Stomach smooth muscle (tissue), 2 donors: ENCODE measurements at regions not wholly inside any gene's neighbourhood (a gene's known extent, or its start where the extent isn't known, plus 50 kb on each side); places are given as distances from the start of the nearest gene placed in this dataset.

Source experiments
- H3K27ac ChIP-seq: one replicate; pipeline ENCODE4 v1.7.0; 2013; ENCODE audit warnings: mild to moderate bottlenecking, low read length, inconsistent platforms
- H3K27me3 ChIP-seq, 2 donors: one replicate each; pipeline ENCODE4 v1.7.0; 2013; ENCODE audit warnings: low read length in 2 of 2; ENCODE audit not compliant: insufficient read depth in 2 of 2, control insufficient read depth in 1 of 2
- H3K36me3 ChIP-seq, 2 donors: one replicate each; pipeline ENCODE4 v1.7.0; 2013; ENCODE audit warnings: low read length in 2 of 2; ENCODE audit not compliant: control insufficient read depth in 2 of 2, insufficient read depth in 2 of 2
- H3K4me1 ChIP-seq: one replicate; pipeline ENCODE4 v1.7.0; 2013; ENCODE audit warnings: low read length; ENCODE audit not compliant: control insufficient read depth, insufficient read depth
- H3K4me3 ChIP-seq, 2 donors: one replicate each; pipeline ENCODE4 v1.7.0; 2013; ENCODE audit warnings: low read length in 2 of 2
- H3K9ac ChIP-seq, 2 donors: one replicate each; pipeline ENCODE4 v1.7.0; 2013; ENCODE audit warnings: low read length in 2 of 2, mild to moderate bottlenecking in 1 of 2
- H3K9me3 ChIP-seq, 2 donors: one replicate each; pipeline ENCODE4 v1.7.0; 2013; ENCODE audit warnings: low read length in 2 of 2; ENCODE audit not compliant: control insufficient read depth in 2 of 2
- donor health status: healthy.
- donor health status: Pancreatic carcinoma.

DNA sequence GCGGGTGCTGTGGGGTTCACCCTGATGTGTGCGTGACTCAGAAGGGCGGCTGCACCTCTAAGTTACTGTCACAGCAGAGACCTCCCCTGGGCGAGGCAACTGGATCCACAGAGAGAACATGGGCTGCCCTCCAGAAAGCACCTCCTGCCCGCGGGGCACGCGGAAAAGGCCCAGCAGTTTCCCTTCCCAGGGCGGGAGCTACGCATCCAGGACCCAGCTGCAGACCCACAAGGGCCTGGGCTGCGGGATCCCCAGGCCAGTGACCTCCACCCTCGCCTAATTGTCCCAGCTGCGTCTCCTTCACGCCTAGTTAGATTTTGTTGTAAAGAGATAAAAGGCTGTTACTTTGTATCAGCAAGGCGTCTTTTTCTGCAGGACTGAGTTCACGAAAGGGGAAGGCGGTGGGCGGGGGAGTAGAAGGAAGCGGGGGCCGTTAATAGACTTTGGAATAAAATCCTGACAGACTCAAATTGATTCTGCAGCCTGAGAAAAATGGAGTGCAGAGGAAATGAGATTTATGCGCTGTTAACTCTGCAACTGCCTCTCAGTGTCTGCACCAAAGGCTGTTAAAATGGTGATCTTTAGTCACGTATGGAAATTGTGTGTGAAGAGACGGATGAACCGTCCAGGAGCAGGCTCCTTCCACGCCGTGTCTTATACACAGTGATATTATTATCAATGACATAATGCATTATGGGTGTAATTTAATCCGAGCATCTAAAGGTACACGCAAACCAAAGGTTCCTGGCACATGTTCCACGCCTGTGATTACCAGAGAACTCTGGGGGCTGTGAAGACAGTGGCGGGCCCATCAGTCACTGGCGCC lies 65.9 kb upstream of the FBRSL1 start:
- Histone ChIP-seq H3K36me3 (no peaks in the 10 kb centered on the region), H3K9me3 (peaks cover 0 to 4% of the 10 kb centered on the region in 2 donors), H3K9ac (no peak overlapping the region), H3K27ac (no peak overlapping the region), H3K4me3 (no peak overlapping the region), H3K4me1 (peaks cover under 1% of the 10 kb centered on the region), H3K27me3 (peaks cover 46 to 55% of the 10 kb centered on the region in 2 donors)

DNA sequence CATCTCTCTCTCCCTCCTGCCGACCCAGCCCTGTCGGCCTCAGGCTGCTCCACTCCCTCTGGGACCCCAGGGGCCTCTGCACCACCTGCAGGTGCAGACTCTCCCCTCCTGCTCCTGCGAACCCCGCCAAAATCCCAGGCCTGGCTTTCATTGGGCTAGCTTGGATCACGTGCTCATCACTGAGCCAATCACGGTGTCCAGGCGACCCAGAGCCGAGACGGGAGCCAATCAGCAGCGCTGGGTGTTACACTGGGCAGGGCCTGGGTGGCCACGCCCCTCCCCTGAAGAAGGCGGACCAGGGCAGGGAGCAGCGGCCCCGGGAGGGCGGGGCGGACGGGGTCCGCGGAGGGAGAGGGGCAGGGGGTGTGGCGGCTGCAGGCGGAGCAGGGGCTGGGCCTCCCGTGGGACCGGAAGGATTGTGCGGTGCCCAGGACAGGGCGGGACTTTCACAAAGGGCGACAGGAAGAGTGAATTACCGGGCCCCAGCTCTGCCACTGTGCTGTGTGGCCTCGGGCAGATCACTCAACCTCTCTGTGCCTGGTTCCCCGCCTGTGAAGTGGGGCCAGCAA lies 66.6 kb upstream of the FBRSL1 start:
- no peaks in the 10 kb centered on the region for H3K4me1 ChIP-seq
- no peaks in the 10 kb centered on the region for H3K36me3 ChIP-seq
- H3K9ac ChIP-seq: no peak overlapping the region
- H3K4me3 ChIP-seq: no peak overlapping the region
- peaks cover 0 to 4% of the 10 kb centered on the region in 2 donors for H3K9me3 ChIP-seq
- H3K27ac ChIP-seq: no peak overlapping the region
- H3K27me3 ChIP-seq: peaks cover 42 to 51% of the 10 kb centered on the region in 2 donors

DNA sequence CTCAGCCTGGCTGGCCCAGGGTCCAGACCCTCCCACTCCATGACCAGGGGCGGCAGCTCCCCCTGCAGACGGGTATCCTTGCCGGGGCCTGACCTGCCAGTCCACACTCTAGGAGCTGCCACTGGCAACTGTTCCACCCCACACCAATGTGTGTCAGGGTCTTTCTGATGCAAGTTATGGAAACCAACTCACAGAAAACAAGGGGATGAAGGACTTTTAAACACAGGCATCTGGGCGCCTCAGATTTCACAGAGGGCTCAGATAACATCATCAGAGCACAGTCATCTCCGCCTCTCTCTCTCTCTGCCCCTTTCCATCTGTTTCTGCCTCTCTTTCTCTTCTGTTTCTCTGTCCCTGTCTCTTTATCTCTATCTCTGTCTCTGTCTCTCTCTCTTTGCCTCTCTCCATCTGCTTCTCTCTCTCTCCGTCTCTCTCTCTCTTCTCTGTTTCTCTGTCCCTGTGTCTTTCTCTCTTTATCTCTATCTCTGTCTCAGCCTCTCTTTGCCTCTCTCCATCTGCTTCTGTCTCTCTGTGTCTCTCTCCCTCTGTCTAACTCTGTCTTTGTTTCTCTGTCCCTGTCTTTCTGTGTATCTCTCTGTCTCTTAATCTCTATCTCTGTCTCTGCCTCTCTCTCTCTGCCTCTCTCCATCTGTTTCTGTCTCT lies 67.4 kb upstream of the FBRSL1 start:
- Histone ChIP-seq H3K4me3 (no peak overlapping the region), H3K4me1 (no peaks in the 10 kb centered on the region), H3K9me3 (peaks cover 0 to 4% of the 10 kb centered on the region in 2 donors), H3K36me3 (no peaks in the 10 kb centered on the region), H3K27me3 (peaks cover 36 to 50% of the 10 kb centered on the region in 2 donors), H3K9ac (no peak overlapping the region), H3K27ac (no peak overlapping the region)

DNA sequence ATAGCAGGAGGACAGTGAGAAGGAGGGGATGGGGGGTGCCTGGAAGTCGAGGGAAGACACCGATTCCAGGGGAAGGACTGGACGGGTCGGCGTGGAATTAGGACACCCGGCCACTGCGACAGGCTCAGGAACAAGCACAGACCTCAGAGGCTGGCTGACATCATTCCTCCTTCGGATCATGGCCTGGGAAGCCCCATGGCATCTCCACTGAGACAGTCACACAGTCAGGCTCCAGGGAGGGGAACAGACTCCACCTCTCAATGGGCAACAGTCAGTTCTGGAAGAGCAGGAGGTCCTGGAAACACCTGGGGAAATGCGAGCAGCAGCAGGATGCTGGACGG lies 67.9 kb upstream of the FBRSL1 start:
- Histone ChIP-seq H3K27me3 (peaks cover 36 to 49% of the 10 kb centered on the region in 2 donors), H3K4me1 (no peaks in the 10 kb centered on the region), H3K9ac (no peak overlapping the region), H3K9me3 (peaks cover 0 to 4% of the 10 kb centered on the region in 2 donors), H3K27ac (no peak overlapping the region), H3K36me3 (no peaks in the 10 kb centered on the region), H3K4me3 (no peak overlapping the region)

DNA sequence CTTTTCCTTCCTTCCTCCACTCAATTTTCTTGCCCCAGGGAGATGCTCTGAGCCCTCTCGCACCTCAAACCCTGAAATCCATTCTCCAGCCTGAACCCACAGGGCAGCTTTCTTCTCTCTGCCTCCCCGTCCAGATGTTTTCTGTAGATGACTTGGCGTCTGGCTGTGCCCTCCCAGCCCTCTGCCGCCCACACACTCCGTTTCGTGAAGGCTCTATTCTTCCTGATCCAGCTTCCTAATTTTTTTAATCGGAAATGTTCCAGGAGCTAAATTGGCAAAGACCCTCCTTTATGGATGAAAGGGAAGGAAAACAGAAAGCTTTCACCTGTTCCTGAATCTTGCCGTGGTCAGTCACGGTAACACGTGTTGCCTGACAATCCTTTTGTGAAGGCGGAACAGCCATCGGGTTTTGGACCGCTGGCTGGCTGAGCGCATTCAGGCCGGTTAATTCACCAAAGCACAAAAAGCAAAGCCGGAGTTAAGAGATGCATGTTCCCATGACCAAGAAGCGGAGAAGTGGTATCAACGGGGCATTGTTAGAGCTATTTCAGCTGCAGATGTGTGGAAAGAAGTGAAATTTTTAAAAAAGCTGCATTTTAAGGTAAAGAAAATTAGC lies 70.2 kb upstream of the FBRSL1 start:
- Histone ChIP-seq H3K9ac (no peak overlapping the region), H3K27ac (no peak overlapping the region), H3K9me3 (no peaks in the 10 kb centered on the region), H3K4me3 (no peak overlapping the region), H3K4me1 (no peaks in the 10 kb centered on the region), H3K36me3 (no peaks in the 10 kb centered on the region), H3K27me3 (peaks cover 37 to 39% of the 10 kb centered on the region in 2 donors)

DNA sequence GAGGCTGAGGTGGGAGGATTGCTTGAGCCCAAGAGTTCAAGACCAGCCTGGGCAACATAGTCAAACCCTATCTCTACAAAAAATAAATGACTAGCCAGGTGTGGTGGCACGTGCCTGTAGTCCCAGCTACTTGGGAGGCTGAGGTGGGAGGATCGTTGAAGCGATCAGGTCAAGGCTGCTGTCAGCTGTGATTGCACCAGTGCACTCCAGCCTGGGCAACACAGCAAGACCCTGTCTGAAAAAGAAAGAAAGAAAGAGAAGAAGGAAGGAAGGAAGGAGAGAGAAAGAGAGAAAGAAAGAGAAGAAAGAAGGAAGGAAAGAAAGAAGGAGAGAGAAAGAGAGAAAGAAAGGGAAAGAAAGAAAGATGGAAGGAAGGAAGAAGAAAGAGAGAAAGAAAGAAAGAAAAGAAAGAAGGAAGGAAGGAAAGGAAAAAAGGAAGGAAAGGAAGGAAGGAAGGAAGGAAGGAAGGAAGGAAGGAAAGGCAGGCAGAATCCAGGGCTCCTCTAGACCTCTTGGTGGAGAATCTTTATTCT lies 71.5 kb upstream of the FBRSL1 start:
- Histone ChIP-seq H3K27me3 (peaks cover 36 to 38% of the 10 kb centered on the region in 2 donors), H3K4me1 (no peaks in the 10 kb centered on the region), H3K27ac (no peak overlapping the region), H3K4me3 (no peak overlapping the region), H3K9me3 (no peaks in the 10 kb centered on the region), H3K9ac (no peak overlapping the region), H3K36me3 (no peaks in the 10 kb centered on the region)

DNA sequence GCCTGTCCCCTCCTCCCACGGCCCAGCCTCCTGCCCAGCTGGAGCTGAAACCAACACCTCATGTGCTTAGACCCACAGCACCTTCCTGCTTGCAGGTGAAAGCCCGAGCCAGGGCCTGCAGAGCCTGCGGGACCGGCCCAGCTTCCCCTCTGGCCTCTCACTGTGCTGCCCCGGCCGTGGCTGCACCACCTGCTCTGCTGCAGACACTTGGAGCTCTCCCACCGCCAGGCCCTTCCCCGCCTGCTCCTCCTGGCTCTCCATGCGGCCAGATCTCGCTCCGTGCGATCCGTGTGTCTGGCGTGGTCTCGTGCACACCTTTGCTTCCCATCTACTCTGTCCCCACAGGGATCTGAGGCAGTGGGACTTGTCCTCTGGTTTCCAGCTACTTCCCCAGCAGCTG lies 72.2 kb upstream of the FBRSL1 start:
- H3K36me3 ChIP-seq: no peaks in the 10 kb centered on the region
- H3K4me1 ChIP-seq: no peaks in the 10 kb centered on the region
- no peaks in the 10 kb centered on the region for H3K9me3 ChIP-seq
- H3K9ac ChIP-seq: no peak overlapping the region
- H3K4me3 ChIP-seq: no peak overlapping the region
- H3K27me3 ChIP-seq: peaks cover 31 to 37% of the 10 kb centered on the region in 2 donors
- H3K27ac ChIP-seq: no peak overlapping the region

DNA sequence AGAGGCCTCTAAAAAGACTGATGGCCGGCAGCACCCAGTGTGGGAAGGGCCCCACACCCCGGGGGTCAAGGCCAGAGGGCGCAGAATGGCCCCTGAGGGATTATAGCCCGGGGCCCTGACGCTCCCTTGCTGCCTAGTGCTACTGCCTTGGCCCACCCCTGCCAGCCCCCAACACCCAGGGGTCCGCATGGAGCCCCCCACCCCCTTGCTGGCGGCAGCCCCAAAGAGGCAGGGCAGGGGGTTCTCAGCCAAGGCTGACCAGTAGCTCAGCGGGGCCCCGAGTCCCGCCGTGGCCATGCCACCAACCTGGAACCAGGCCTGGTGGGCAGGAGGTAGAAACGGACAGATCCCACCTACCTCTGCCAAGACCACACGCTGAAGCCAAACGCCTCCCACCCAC lies 73.1 kb upstream of the FBRSL1 start:
- H3K9me3 ChIP-seq: no peaks in the 10 kb centered on the region
- H3K27ac ChIP-seq: no peak overlapping the region
- no peaks in the 10 kb centered on the region for H3K36me3 ChIP-seq
- H3K4me3 ChIP-seq: no peak overlapping the region
- H3K9ac ChIP-seq: no peak overlapping the region
- no peaks in the 10 kb centered on the region for H3K4me1 ChIP-seq
- H3K27me3 ChIP-seq: peaks cover 29% of the 10 kb centered on the region in 2 donors

DNA sequence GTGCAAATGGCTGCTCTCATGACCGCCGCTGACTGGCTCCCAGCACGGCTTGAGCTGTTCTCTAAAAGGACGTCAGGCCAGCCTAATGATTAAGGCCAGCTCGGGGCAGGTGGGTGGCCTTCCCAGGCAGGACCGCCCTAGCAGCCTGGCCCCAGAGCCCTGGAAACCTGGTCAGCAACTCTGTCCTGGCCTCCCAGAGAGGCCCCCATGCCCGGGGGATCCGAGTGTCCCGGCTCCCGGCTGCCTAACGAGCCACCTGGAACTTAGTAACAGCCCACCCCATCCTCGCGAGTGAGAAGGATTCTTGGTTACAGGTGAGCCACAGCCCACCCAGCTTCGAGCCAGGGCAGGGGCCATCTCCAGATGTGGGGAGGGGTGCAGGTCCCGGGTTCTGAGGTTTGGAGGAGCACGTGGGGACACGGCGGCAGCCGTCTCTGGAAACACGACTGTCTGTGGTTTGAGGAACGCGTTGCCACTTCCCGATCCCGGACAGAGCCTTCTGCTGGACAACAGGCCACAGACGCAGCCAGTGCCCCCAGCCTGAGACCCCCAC lies 73.8 kb upstream of the FBRSL1 start:
- no peaks in the 10 kb centered on the region for H3K36me3 ChIP-seq
- no peak overlapping the region for H3K4me3 ChIP-seq
- H3K27me3 ChIP-seq: peaks cover 27 to 28% of the 10 kb centered on the region in 2 donors
- H3K4me1 ChIP-seq: no peaks in the 10 kb centered on the region
- H3K27ac ChIP-seq: no peak overlapping the region
- no peaks in the 10 kb centered on the region for H3K9me3 ChIP-seq
- H3K9ac ChIP-seq: no peak overlapping the region

DNA sequence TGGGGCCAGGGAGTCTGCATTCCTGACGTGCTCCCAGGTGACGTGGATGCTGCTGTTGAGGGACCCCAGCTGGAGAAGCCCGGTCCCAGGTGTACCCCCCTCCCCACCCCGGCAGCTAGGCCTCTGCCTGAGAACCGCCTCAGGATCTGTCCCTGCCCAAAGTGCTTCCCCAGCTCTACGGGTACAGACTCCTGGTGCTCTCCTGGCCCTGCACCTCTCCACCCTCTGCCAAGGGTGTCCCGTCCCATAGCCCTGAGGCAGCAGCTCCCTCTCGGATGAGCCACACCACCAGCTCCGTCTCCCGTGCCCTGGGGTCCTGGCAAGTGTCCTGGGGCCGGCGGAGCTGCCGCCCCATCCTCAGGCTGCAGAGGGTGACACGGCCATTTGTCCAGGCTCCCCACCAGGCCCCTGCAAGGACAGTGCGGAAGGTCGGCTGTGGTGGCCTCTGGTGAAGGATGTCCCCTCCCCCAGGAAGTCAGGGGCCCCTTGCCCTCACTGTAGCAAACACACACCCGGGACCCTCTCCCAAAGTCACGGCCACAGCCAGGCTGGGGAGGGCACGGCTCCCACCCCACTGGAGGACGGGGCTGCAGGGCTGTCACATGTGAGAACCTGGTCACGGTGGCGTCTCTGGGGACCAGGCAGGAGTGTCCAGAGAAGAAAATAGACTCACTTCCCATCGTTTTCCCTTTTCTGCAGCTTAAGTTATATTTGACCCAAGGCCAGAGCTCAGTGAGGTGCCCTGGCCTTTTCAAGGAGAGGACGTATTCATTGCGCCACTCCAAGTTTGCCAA lies 74.4 kb upstream of the FBRSL1 start:
- Histone ChIP-seq H3K27me3 (peaks cover 25 to 28% of the 10 kb centered on the region in 2 donors), H3K9ac (no peak overlapping the region), H3K36me3 (no peaks in the 10 kb centered on the region), H3K4me1 (no peaks in the 10 kb centered on the region), H3K27ac (no peak overlapping the region), H3K9me3 (no peaks in the 10 kb centered on the region), H3K4me3 (peak overlapping the region in 1 of 2 donors; percentile 22)
